OCI-LY3 (cell line): ENCODE measurements at regions not wholly inside any gene's neighbourhood (a gene's known extent, or its start where the extent isn't known, plus 50 kb on each side); places are given as distances from the start of the nearest gene placed in this dataset.
"Not testable (repeated sequence)": the region's sequence is repeated elsewhere in the genome, so short reads cannot be mapped to it uniquely, and the experiment has no call there.

Source experiments
- H2AFZ ChIP-seq: fragments of 200-600, 300-600 bp; shearing (Covaris generic); 2 replicates; pipeline ENCODE4 v1.6.0; 2014; ENCODE audit warnings: antibody characterized with exemption, low read depth, low read length
- H3K27ac ChIP-seq: fragments of 200-600, 300-600 bp; sonication (generic); 2 replicates; pipeline ENCODE4 v1.5.1; 2014; ENCODE audit warnings: mild to moderate bottlenecking, low read length, moderate library complexity, mixed read lengths
- H3K27me3 ChIP-seq: fragments of 200-600, 300-600 bp; sonication (generic); 2 replicates; pipeline ENCODE4 v1.6.1; 2014; ENCODE audit warnings: low read depth, low read length, mixed read lengths
- H3K36me3 ChIP-seq: fragments of 200-600, 300-600 bp; sonication (generic); replicated peaks from 2 replicates; pipeline ENCODE3; 2014; ENCODE audit warnings: low read depth, low read length, mixed read lengths
- H3K4me1 ChIP-seq: fragments of 300-600, 200-600 bp; sonication (generic); 2 replicates; pipeline ENCODE4 v1.6.1; 2014; ENCODE audit warnings: low read length, mixed read lengths
- H3K4me2 ChIP-seq: fragments of 200-600, 300-600 bp; sonication (generic); 2 replicates; pipeline ENCODE4 v1.6.1; 2014; ENCODE audit warnings: low read length, mixed read lengths
- H3K4me3 ChIP-seq: fragments of 300-600, 200-600 bp; sonication (generic); 2 replicates; pipeline ENCODE4 v1.5.1; 2014; ENCODE audit warnings: antibody characterized with exemption, mild to moderate bottlenecking, low read length, moderate library complexity
- H3K79me2 ChIP-seq: fragments of 300-600, 200-600 bp; shearing (Covaris generic); 2 replicates; pipeline ENCODE4 v1.6.1; 2014; ENCODE audit warnings: mild to moderate bottlenecking, low read length, mixed read lengths
- H3K9ac ChIP-seq: fragments of 300-600, 200-600 bp; shearing (Covaris generic); 2 replicates; pipeline ENCODE4 v1.6.0; 2014; ENCODE audit warnings: mild to moderate bottlenecking, low read length, moderate library complexity
- H3K9me3 ChIP-seq: fragments of 200-600, 300-600 bp; shearing (Covaris generic); 2 replicates; pipeline ENCODE4 v1.6.1; 2014; ENCODE audit warnings: low read length, mixed read lengths; ENCODE audit not compliant: insufficient read depth
- H4K20me1 ChIP-seq: fragments of 200-600, 300-600 bp; sonication (generic); 2 replicates; pipeline ENCODE4 v1.6.1; 2016; ENCODE audit warnings: low read length, mixed read lengths; ENCODE audit not compliant: insufficient read depth
- EZH2phosphoT487 ChIP-seq: fragments of 200-600 bp; shearing (Covaris generic); IDR thresholded peaks from 2 replicates; pipeline ENCODE4 v1.6.1; 2018; ENCODE audit warnings: antibody characterized with exemption, mixed run types, low read depth
- TF ChIP-seq, protein P1 (sequence below): fragments of 200-600, 300-600 bp; sonication (generic); IDR thresholded peaks from 2 replicates; pipeline ENCODE4 v1.5.1; 2014; ENCODE audit warnings: antibody characterized with exemption, low read length, low read depth

DNA sequence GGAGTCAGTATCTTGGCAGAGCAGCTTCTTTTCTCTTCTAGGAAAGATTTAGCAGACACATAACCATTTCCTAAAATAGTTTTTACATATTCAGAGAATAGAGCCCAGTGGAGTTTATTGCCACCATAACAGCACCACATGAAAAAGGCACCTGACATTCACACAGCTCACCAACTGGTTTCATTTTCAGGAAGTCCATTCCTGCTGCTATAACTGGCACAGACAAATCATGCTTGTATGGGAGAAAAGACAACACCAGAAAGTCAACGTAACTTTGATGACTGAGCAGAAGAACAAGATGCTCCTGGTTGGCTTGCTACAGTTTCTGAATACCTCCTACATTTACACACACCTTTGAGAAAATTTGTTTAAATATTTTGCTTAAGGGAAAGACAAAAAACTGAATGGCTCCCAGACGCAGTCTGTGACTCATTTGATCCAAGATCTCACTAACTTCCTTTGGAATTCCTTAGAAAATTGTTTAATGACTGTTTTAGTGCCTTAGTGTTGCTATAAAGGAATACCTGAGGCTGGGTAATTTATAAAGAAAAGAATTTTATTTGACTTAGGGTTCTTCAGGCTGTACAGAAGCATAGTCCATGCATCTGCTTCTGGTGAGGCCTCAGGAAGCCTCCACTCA is 1380.6 kb downstream of the CDH8 start:
- Histone ChIP-seq H3K36me3 (no peaks in the 10 kb centered on the region), H3K27ac (no peak overlapping the region), H3K4me3 (no peak overlapping the region), H3K79me2 (no peaks in the 10 kb centered on the region), H3K9ac (no peak overlapping the region), H3K4me2 (no peak overlapping the region; the same call in 1 of the 2 replicates), H3K4me1 (peaks cover 15% of the 10 kb centered on the region), H4K20me1 (no peaks in the 10 kb centered on the region), H3K9me3 (no peaks in the 10 kb centered on the region), H2AFZ (no peak overlapping the region), H3K27me3 (no peaks in the 10 kb centered on the region)
- TF ChIP-seq, protein P1, sequence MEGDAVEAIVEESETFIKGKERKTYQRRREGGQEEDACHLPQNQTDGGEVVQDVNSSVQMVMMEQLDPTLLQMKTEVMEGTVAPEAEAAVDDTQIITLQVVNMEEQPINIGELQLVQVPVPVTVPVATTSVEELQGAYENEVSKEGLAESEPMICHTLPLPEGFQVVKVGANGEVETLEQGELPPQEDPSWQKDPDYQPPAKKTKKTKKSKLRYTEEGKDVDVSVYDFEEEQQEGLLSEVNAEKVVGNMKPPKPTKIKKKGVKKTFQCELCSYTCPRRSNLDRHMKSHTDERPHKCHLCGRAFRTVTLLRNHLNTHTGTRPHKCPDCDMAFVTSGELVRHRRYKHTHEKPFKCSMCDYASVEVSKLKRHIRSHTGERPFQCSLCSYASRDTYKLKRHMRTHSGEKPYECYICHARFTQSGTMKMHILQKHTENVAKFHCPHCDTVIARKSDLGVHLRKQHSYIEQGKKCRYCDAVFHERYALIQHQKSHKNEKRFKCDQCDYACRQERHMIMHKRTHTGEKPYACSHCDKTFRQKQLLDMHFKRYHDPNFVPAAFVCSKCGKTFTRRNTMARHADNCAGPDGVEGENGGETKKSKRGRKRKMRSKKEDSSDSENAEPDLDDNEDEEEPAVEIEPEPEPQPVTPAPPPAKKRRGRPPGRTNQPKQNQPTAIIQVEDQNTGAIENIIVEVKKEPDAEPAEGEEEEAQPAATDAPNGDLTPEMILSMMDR = no peak
- TF ChIP-seq EZH2phosphoT487 = no peak

DNA sequence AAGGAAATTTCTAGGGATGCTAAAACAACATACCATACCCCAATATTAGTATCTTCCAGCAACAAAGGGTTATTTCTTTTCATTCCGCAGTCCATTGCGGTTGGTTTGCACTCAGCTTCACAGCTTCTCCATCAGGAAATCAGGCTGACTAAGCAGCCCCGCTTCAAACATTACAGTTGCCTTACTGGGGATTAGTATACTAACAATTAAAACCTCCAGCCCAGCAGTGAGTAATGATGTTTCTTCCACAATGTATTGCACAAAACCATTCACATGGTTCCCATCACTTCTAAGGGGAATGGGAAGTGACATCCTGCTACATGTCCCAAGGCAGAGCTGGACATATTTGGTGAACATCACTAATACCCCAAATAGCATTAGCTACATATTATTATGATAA is 1384.9 kb downstream of the CDH8 start:
- no peaks in the 10 kb centered on the region for H3K9me3 ChIP-seq

DNA sequence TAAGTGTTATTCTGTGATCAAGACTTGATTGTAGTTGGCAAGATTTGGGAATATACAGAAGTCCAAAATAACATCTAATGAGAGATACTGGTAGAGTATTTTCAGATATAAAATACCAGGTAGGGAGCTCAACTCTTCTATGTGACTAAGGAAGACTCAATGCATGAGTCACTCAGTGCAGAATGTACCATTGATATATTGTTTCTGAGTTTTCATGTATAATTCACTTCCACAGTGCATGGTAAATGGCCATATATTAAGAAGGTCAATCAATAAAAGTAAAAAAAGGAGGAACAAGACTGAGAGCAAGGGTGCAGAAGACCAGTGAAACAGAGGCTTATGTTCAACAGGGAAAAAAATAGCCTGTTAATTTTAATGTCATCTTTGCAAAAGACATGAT is 1387.9 kb downstream of the CDH8 start:
- H3K4me2 ChIP-seq = no peak overlapping the region
- no peak overlapping the region for H3K9ac ChIP-seq
- H4K20me1 ChIP-seq = no peaks in the 10 kb centered on the region
- no peak overlapping the region for H3K4me3 ChIP-seq
- no peak overlapping the region for H2AFZ ChIP-seq
- no peaks in the 10 kb centered on the region for H3K79me2 ChIP-seq
- no peaks in the 10 kb centered on the region for H3K9me3 ChIP-seq
- H3K4me1 ChIP-seq = 0 out of 2 replicates have a peak, but pooled peaks cover 3% of the 10 kb centered on the region
- no peak for TF ChIP-seq EZH2phosphoT487
- TF ChIP-seq, protein P1 = no peak
- H3K36me3 ChIP-seq = no peaks in the 10 kb centered on the region
- no peaks in the 10 kb centered on the region for H3K27me3 ChIP-seq
- H3K27ac ChIP-seq = no peak overlapping the region

More for the DNA sequence above, 1384.9 kb downstream of the CDH8 start:
- no peak overlapping the region for H2AFZ ChIP-seq
- TF ChIP-seq, protein P1 = no peak
- no peak for TF ChIP-seq EZH2phosphoT487
- no peak overlapping the region for H3K9ac ChIP-seq
- H3K4me2 ChIP-seq = no peak overlapping the region
- no peaks in the 10 kb centered on the region for H4K20me1 ChIP-seq
- no peaks in the 10 kb centered on the region for H3K36me3 ChIP-seq
- no peak overlapping the region for H3K27ac ChIP-seq
- H3K4me1 ChIP-seq = peaks cover 15% of the 10 kb centered on the region
- H3K79me2 ChIP-seq = no peaks in the 10 kb centered on the region
- no peak overlapping the region for H3K4me3 ChIP-seq
- H3K27me3 ChIP-seq = no peaks in the 10 kb centered on the region

DNA sequence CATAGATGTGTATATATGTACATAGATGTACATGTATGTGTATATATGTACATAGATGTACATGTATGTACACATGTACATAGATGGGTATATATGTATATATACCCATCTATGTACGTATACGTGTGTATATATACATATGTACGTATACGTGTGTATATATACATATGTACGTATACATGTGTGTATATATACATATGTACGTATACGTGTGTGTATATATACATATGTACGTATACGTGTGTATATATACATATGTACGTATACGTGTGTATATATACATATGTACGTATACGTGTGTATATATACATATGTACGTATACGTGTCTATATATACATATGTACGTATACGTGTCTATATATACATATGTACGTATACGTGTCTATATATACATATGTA is 1388.8 kb downstream of the CDH8 start:
- H3K79me2 ChIP-seq, H3K9me3 ChIP-seq, H4K20me1 ChIP-seq, H3K9ac ChIP-seq, H3K4me3 ChIP-seq, H3K36me3 ChIP-seq, H3K27ac ChIP-seq, H3K4me1 ChIP-seq, H3K4me2 ChIP-seq, H2AFZ ChIP-seq, H3K27me3 ChIP-seq: not testable (repeated sequence)
